ENCODE measurements at regions not wholly inside any gene's neighbourhood (a gene's known extent, or its start where the extent isn't known, plus 50 kb on each side); places are given as distances from the start of the nearest gene placed in this dataset.

DNA sequence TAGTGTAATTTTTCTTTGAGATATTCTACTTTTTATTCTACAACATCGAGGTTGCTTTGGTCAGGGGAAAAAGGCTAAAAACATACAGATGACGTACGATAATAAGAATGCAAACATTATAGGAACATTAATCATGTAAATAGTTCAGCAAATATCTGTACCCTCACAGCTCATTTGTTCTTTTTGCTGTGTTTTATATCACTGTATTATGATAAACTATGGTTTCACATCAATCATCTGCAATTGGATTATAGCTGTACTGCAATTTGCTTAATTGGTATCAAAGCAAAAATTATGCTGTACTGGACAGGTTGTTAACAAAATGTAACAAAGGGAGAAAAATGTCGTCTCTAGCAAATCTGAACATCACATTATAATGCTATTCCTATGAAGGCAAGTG, 597.1 kb downstream of the EPHA7 start:
- DNase-seq (ENCODE audit: low read depth), result no peak

DNA sequence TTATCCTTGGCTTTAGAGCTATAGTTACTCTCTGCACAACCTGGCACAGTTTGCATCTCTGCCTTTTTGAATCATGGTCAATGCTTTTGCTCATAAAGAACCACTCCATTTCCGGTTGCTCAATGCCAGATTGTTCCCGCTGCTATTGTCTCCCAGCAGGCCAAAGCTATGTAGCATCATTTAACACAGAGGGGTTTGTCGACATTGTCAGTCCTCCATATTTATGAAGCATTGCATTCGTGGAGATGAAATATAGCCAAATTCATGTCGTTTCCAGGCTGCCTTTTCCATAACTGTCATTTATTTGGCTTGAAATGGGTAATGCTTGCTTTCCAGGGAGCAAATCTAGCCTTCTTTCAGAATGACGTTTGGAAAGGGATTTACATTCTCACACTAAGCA, 598.8 kb downstream of the EPHA7 start:
- DNase-seq (ENCODE audit: low read depth), result no peak

GRCh38 chr6:92810913-92811312, 608.4 kb downstream of the EPHA7 start:
- DNase-seq (ENCODE audit: low read depth), result no peak

DNA sequence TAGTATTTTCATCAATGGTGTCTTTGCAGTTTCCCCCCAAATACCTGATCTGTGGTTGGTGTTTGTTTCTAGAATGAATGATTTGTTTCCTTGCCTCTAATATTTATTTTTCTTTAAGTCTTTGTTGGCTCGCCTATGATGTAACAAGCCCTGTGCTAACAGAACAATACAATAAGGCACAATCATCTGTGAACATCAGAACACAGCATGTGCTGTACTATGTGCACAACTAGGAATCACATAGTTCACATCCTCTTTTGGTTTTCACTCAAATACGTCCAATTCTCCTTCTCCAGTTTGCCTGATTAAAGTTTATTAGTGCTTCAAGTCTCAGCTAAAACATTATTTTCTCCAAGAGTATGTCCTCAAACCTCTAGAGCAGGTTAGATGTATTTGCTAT, 613.1 kb downstream of the EPHA7 start:
- no peak for DNase-seq (ENCODE audit: low read depth)

DNA sequence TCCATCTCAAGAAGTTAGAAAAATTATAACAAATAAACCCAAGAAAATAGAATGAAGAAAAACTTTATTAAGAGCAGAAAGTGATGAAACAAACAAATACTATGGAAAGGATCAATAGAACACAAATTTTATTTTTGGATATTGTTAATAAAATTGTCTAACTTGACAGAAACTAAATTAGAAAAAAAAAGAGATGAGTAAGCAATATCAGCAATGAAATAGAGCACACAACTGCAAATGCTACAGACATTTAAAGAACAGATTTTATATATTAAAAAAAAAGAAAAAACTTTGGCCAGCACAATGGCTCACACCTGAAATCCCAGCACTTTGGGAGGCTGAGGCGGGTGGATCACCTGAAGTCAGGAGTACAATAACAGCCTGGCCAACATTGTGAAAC, 628.0 kb downstream of the EPHA7 start:
- DNase-seq (ENCODE audit: low read depth), result no peak

- DNase-seq (ENCODE audit: low read depth), result no peak
These were observed 629.0 kb downstream of the EPHA7 start for GRCh38 chr6:92790381-92790780.

DNA sequence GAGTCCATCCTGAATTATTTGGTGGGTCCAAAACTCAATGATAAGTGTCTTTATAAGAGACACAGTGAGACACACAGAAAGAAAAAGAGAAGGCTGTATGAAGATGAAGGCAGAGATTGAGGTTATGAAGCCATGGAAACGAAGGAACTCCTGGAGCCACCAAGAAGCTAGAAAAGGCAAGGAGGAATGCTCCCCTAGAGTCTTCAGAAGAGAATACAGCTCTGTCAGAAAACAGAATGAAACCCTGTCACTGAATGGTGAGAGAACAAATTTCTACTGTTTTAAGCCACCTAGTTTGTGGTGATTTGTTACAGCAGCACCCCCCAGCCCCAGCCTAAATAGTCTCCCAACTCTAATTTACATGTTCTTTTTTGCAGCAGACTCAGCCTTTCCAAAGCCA, 635.1 kb downstream of the EPHA7 start:
- no peak for DNase-seq (ENCODE audit: low read depth)

DNA sequence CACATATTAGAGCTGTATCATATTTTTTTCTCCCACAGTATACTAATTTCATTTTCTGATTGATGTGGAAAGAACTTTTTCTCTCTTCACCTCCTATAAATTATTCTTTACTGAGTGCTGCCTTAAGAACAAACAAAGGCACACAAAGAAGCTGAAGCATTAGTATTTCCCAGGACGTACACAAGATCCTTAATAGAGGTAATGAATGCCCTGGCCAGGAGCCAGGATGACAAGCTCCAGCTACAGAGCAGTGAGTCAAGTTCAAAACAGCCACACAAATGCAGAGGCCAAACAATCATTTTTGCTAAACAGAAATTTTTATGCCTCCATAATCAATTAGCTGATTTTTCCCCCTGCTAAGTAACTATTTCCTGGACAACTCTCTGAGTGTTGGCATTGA, 639.6 kb downstream of the EPHA7 start:
- no peak for DNase-seq (ENCODE audit: low read depth)

- no peak for DNase-seq (ENCODE audit: low read depth)
These were observed 642.1 kb downstream of the EPHA7 start for GRCh38 chr6:92777146-92777740.

GRCh38 chr6:92770540-92770939, 648.8 kb downstream of the EPHA7 start:
- DNase-seq (ENCODE audit: low read depth), result no peak

DNA sequence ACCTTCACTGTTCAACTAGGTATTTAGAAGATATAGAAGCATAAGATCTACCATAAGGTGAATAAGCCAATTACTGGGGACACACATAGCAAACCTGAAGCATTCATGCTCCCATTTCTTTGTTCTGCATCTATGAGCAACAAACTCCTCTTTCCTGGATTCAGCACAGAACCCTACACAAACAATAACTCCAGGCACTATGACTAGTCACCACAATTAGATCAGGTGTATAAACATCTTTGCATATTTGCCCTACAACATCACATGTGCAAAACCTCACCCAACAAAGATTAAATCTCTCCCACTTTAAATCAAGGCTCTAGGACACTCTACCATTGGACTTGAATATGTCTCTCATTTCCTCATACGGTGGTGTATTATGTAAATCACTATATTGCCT, 652.3 kb downstream of the EPHA7 start:
- DNase-seq (ENCODE audit: low read depth), result no peak

DNA sequence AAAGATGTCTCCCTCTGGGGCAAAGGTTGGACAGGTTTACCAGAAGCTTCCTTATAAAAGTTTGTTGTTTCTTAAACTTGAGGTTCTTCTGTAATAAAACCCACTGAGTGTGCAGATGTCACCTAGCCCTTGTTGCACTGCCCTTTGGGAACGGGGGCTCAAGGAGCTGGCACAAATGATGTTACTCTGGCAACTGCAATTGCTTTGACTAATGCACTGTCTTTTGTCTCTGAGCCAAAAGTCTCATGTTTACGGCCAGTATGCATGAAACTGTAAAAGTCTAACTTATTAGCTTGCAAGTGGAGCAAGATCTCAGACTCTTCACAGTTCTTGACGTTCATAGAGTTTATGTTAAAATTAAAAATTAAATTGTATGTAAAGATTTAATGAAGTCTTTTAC, 655.7 kb downstream of the EPHA7 start:
- DNase-seq (ENCODE audit: low read depth), result no peak

- DNase-seq (ENCODE audit: low read depth), result no peak
These were observed 656.1 kb downstream of the EPHA7 start for GRCh38 chr6:92763274-92763584.

- DNase-seq (ENCODE audit: low read depth), result no peak
These were observed 656.7 kb downstream of the EPHA7 start for GRCh38 chr6:92762443-92763273.

GRCh38 chr6:92759178-92759577, 660.2 kb downstream of the EPHA7 start:
- DNase-seq (ENCODE audit: low read depth), result no peak

DNA sequence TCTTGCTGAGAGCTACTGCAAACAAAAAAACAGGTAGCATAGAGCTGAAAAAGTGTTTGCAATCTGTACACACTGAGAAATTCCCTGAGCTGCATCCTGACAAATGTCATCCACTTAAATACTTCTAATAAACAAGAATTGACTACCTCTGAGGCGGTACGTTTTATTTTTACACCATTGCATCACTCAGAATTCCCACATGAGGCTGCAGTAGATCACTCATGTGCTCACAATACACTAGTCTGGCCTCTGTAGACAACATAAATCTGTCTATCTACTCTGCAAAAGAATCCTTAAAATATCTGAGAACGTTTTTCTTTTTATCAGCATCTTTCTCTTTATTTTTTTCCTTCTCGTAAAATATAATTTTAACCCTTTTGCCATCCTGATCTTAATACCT, 661.4 kb downstream of the EPHA7 start:
- no peak for DNase-seq (ENCODE audit: low read depth)

DNA sequence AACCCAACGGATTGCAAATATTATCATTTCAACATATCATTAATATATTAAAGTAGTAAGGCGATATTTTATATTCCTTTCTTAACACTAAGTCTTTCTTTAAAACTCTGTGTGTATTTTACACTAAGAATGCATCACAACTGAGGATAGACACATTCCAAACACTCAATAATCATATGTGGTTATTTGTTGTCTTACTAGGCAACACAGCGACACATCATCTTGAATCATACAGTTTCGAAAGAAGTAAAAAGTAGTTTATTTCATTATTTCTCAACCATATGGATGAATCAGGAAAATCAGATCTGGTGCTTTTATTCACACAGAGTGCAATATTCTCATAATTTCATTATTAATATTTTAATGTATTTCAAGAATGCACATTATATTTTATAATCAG, 662.4 kb downstream of the EPHA7 start:
- DNase-seq (ENCODE audit: low read depth), result peak; percentile 1

DNA sequence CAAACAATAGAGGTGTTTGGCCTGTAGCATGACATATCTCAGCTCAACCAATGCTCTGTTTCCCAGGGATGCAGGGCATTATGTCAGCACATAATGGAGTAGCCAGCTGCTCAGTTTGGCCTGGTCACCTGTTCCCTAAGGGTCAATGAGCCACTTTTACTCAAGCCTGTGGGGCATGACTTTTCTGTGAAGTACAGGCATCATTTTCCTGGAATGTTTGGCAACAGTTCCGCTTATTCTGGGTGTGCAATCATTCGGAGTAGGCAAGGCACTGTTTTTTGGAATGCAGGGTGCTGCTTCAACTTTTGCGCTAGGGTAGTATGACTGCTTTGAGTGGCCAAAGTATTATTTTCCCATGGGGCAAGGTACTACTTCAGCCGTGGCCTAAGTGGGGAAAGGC, 665.4 kb downstream of the EPHA7 start:
- DNase-seq (ENCODE audit: low read depth), result no peak

- no peak for DNase-seq (ENCODE audit: low read depth)
These were observed 667.2 kb downstream of the EPHA7 start for GRCh38 chr6:92752114-92752513.

DNA sequence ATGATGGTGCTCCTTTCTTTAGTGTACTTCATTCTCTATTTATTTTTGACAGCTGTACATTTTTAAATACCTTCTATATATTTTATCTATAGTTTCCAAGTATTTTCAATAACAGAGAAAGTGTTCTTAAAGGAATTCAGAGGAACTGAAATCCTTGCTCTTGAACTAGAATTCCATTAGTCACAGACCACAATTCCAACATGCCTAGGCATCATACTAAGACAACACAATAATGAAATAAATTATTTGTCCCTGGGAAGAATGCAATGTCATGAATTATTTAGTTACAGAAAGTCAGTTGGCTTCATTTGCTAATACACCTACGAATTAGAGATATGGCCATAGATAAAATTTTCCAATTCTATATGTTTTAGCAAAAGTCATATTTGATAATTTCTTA, 671.2 kb downstream of the EPHA7 start:
- no peak for DNase-seq (ENCODE audit: low read depth)

GRCh38 chr6:92737983-92738382, 681.4 kb downstream of the EPHA7 start:
- no peak for DNase-seq (ENCODE audit: low read depth)

GRCh38 chr6:92723390-92723931, 695.9 kb downstream of the EPHA7 start:
- no peak for DNase-seq (ENCODE audit: low read depth)

DNA sequence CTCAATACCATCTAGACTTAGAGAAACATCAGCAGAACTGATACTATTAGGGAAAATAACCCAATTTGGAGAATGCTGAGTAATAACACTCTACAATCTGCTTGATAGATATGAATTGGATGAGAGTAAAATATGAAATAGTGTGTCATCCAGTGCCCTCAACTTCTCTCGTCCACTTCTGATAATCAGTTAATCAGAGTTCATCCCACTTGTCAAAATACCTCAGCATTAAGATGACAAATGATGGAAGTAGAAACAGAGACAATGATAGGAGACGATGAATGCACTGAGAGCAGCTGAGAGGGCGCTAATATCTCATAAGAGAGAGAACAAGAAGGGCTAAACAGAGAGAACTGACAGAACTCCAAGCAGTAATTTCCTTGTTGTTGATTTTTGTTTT, 699.6 kb downstream of the EPHA7 start:
- DNase-seq (ENCODE audit: low read depth), result no peak

DNA sequence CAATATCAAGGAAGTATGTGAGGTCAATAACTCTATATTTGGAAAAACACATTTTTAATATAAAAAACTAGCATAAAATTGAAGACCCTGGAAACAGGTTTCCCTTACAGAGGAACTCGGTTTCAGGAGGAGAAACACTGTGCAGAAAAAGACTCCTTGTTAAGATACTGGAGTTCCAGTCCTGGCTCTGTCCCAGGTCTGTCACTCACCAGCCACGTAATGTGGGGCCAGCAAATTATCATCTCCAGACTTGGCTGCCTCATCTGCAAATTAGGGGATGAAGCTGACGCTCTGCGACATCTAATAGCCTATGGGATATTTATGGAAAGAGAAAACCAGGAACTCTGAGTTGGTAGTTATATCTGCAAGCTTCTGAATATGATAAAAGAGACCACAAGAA, 702.7 kb downstream of the EPHA7 start:
- no peak for DNase-seq (ENCODE audit: low read depth)
